ENCODE measurements at regions not wholly inside any gene's neighbourhood (a gene's known extent, or its start where the extent isn't known, plus 50 kb on each side); places are given as distances from the start of the nearest gene placed in this dataset.

- DNase-seq = no peak
These were observed 94.5 kb downstream of the RDH14 start for GRCh38 chr2:18465979-18466378.

GRCh38 chr2:18464913-18465312, 95.5 kb downstream of the RDH14 start:
- no peak for DNase-seq

GRCh38 chr2:18456026-18456425, 104.4 kb downstream of the RDH14 start:
- DNase-seq = no peak

- no peak for DNase-seq
These were observed 105.1 kb downstream of the RDH14 start for GRCh38 chr2:18455236-18455862.

GRCh38 chr2:18454692-18455235, 105.7 kb downstream of the RDH14 start:
- DNase-seq = no peak

- DNase-seq = no peak
These were observed 113.7 kb downstream of the RDH14 start for GRCh38 chr2:18446715-18447114.

- DNase-seq = no peak
These were observed 114.8 kb downstream of the RDH14 start for GRCh38 chr2:18445433-18446320.

GRCh38 chr2:18444806-18445205, 115.6 kb downstream of the RDH14 start:
- DNase-seq = no peak

GRCh38 chr2:18441583-18441982, 118.9 kb downstream of the RDH14 start:
- DNase-seq = no peak

GRCh38 chr2:18440777-18441176, 119.7 kb downstream of the RDH14 start:
- no peak for DNase-seq

- DNase-seq = no peak
These were observed 120.3 kb downstream of the RDH14 start for GRCh38 chr2:18440141-18440661.

GRCh38 chr2:18439716-18440115, 120.7 kb downstream of the RDH14 start:
- no peak for DNase-seq

- DNase-seq = no peak
These were observed 122.5 kb downstream of the RDH14 start for GRCh38 chr2:18437909-18438308.

- no peak for DNase-seq
These were observed 123.9 kb downstream of the RDH14 start for GRCh38 chr2:18436503-18437005.

GRCh38 chr2:18435426-18436037, 124.9 kb downstream of the RDH14 start:
- no peak for DNase-seq

GRCh38 chr2:18433872-18434271, 126.6 kb downstream of the RDH14 start:
- DNase-seq = no peak

GRCh38 chr2:18432999-18433398, 127.5 kb downstream of the RDH14 start:
- DNase-seq = no peak

GRCh38 chr2:18430996-18431748, 129.3 kb downstream of the RDH14 start:
- DNase-seq = no peak

GRCh38 chr2:18428516-18428915, 131.9 kb downstream of the RDH14 start:
- no peak for DNase-seq

GRCh38 chr2:18427762-18428161, 132.7 kb downstream of the RDH14 start:
- DNase-seq = no peak

- no peak for DNase-seq
These were observed 134.3 kb downstream of the RDH14 start for GRCh38 chr2:18426174-18426573.

GRCh38 chr2:18425210-18425703, 135.2 kb downstream of the RDH14 start:
- DNase-seq = no peak

Measured in activated T-cell treated with anti-CD3 and anti-CD28 coated beads, Interleukin-2, amount 50 U/mL, for 1 hour (primary cell).